GM10266 (cell line): ENCODE measurements at regions not wholly inside any gene's neighbourhood (a gene's known extent, or its start where the extent isn't known, plus 50 kb on each side); places are given as distances from the start of the nearest gene placed in this dataset.

Source experiments
- DNase-seq: peaks from one replicate; pipeline ENCODE4 v3.0.0; 2012; ENCODE audit errors: extremely low spot score
- CTCF ChIP-seq: IDR thresholded peaks from 2 replicates; pipeline ENCODE4 v1.5.1; 2012; ENCODE audit warnings: mild to moderate bottlenecking, low read depth; ENCODE audit not compliant: control insufficient read depth, insufficient read depth; ENCODE audit errors: missing control alignments

- no peak for TF ChIP-seq CTCF
- DNase-seq = no peak
Measured at GRCh38 chr16:6157806-6158205, 1060.2 kb upstream of the EEF2KMT start.

DNA sequence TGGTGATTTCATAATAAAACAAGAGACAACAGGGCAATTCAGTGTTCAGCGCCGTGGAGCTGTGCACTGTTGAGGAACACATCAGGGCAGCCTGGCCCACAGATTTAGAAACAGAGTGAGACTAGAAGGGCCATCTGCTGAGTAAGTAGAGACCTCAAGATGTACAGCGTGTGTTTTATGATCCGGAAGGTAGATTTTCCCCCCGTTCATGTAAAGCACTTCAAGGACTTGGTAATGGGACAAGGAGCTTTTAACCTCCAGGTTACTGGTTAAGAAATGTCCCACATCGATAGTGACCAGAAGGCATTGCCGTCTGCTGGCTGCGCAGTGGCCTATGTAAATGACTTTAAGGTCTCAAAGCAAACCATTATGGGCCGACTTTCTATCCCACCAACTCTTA, 1057.7 kb upstream of the EEF2KMT start:
- DNase-seq = no peak
- no peak for TF ChIP-seq CTCF

- TF ChIP-seq CTCF = no peak
- DNase-seq = no peak
Measured at GRCh38 chr16:6153901-6154300, 1056.3 kb upstream of the EEF2KMT start.

GRCh38 chr16:6149031-6149430, 1051.4 kb upstream of the EEF2KMT start:
- DNase-seq = no peak
- TF ChIP-seq CTCF = no peak

DNA sequence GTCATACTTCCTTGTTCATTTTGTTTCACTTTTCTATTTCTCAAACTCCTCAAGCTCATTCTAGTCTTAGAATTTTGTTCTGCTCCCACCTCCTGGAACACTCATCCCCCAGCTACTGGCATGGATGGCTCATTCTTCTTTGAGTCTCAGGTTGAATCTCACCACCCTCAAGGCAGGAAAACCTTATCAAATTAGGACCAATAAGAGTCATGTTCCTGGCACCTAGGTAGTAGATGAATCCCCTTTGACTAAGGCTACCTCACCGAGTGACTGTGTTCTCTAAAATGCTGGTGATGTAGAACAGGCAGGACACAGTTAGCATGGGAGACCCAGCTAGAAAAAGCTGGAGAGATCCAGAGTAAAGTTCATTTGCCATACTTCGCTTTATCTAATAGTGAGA, 1050.8 kb upstream of the EEF2KMT start:
- DNase-seq = no peak
- no peak for TF ChIP-seq CTCF

DNA sequence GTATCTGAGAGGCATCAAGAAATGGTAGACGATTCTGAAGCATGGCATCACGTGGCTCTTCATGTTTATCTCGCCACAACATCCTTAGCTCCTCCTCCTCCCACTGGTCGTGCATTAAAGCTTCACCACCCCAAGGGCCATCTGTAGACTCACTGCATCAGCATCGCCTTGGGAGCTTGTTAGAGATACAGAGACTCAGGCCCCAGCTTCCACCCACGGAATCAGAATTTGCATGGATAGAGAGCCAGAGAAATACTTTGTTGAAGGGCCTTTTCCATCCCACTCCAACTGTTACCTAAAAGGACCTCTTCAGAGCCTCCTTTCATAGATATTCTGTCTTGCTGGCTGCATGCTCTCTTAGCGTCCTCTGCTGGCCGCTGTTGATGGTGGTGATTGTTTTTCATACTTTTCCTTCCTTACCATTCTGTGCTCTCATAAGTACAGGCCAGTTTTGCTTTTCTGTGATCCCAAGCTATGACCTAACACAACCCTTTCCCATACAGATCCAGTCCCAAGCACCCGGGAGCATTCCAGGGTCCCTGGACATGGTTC, 1049.4 kb upstream of the EEF2KMT start:
- TF ChIP-seq CTCF = no peak
- DNase-seq = no peak

- no peak for TF ChIP-seq CTCF
- no peak for DNase-seq
Measured at GRCh38 chr16:6146356-6146755, 1048.8 kb upstream of the EEF2KMT start.
